Osteoblast (primary cell): ENCODE measurements at regions not wholly inside any gene's neighbourhood (a gene's known extent, or its start where the extent isn't known, plus 50 kb on each side); places are given as distances from the start of the nearest gene placed in this dataset. TPM values are rescaled to one million over a fixed set of nuclear protein-coding genes. Genes with fewer than 3 reads are reported as not detected.

Experiments
- DNase-seq: peaks from one replicate; pipeline ENCODE4 v3.0.0; 2011; ENCODE audit warnings: low spot score, mixed read lengths; ENCODE audit not compliant: insufficient read length; ENCODE audit errors: missing footprints
- H2AFZ ChIP-seq: 2 replicates; pipeline ENCODE4 v1.6.0; 2011; ENCODE audit warnings: mild to moderate bottlenecking, low read length
- H3K27ac ChIP-seq: 2 replicates; pipeline ENCODE4 v1.5.1; 2011; ENCODE audit warnings: mild to moderate bottlenecking, low read depth, low read length, moderate library complexity
- H3K27me3 ChIP-seq: 2 replicates; pipeline ENCODE4 v1.6.0; 2012; ENCODE audit warnings: mild to moderate bottlenecking, control low read depth, inconsistent platforms, low read length, moderate library complexity; ENCODE audit not compliant: insufficient read depth
- H3K36me3 ChIP-seq: 2 replicates; pipeline ENCODE4 v1.5.1; 2011; ENCODE audit warnings: mild to moderate bottlenecking, low read length, control low read depth, moderate library complexity; ENCODE audit not compliant: insufficient read depth
- H3K4me1 ChIP-seq: 2 replicates; pipeline ENCODE4 v1.5.1; 2011; ENCODE audit warnings: mild to moderate bottlenecking, low read length, control low read depth, moderate library complexity; ENCODE audit not compliant: insufficient read depth
- H3K4me2 ChIP-seq: 2 replicates; pipeline ENCODE4 v1.6.0; 2011; ENCODE audit warnings: mild to moderate bottlenecking, low read length; ENCODE audit not compliant: insufficient read depth
- H3K4me3 ChIP-seq: fragments of 200-600 bp; sonication (generic); 3 replicates; pipeline ENCODE4 v1.5.1; 2012; ENCODE audit warnings: mild to moderate bottlenecking, low read length, inconsistent platforms; ENCODE audit not compliant: insufficient read depth
- H3K79me2 ChIP-seq: 2 replicates; pipeline ENCODE4 v1.6.0; 2012; ENCODE audit warnings: mild to moderate bottlenecking, low read length, control low read depth, inconsistent platforms; ENCODE audit not compliant: insufficient read depth
- H3K9me3 ChIP-seq: 2 replicates; pipeline ENCODE4 v1.5.1; 2011; ENCODE audit warnings: low read depth, low read length, control low read depth
- H4K20me1 ChIP-seq: 2 replicates; pipeline ENCODE4 v1.6.0; 2012; ENCODE audit warnings: mild to moderate bottlenecking, low read length, control low read depth; ENCODE audit not compliant: insufficient read depth
- small RNA-seq: library from RNA; depleted of rRNA; stranded (forward); fragments of <200 nt; gene quantifications from one replicate; pipeline ENCODE3, GENCODE V24; 2012
- TF ChIP-seq, protein P1 (sequence below): IDR thresholded peaks from 2 replicates; pipeline ENCODE4 v1.5.1; 2011; ENCODE audit warnings: mild to moderate bottlenecking, low read depth, low read length, moderate library complexity; ENCODE audit errors: extremely low read depth

DNA sequence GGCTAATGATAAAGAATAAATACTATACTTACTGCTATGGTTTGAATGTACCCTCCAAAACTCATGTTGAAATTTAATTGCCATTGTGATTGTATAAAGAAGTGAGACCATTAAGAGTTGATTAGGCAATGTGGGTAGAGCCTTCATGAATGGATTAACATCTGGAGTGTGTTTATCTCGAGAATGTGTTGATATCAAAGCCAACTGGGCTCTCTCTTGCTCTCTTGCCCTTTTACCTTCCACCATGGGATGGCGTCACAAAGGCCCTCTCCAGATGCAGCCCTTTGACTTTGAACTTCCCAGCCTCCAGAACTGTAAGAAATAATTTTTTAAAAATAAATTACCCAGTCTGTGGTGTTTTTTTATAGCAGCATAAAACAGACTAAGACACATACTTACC is 50.1 kb upstream of the GHITM start:
- no peaks in the 10 kb centered on the region for H3K4me1 ChIP-seq
- H3K27me3 ChIP-seq = no peaks in the 10 kb centered on the region
- no peaks in the 10 kb centered on the region for H4K20me1 ChIP-seq
- H3K27ac ChIP-seq = no peak overlapping the region
- no peak for DNase-seq
- H3K4me3 ChIP-seq = no peak overlapping the region
- H3K9me3 ChIP-seq = no peaks in the 10 kb centered on the region
- no peaks in the 10 kb centered on the region for H3K36me3 ChIP-seq
- no peaks in the 10 kb centered on the region for H3K79me2 ChIP-seq
- no peak overlapping the region for H2AFZ ChIP-seq
- TF ChIP-seq, protein P1, sequence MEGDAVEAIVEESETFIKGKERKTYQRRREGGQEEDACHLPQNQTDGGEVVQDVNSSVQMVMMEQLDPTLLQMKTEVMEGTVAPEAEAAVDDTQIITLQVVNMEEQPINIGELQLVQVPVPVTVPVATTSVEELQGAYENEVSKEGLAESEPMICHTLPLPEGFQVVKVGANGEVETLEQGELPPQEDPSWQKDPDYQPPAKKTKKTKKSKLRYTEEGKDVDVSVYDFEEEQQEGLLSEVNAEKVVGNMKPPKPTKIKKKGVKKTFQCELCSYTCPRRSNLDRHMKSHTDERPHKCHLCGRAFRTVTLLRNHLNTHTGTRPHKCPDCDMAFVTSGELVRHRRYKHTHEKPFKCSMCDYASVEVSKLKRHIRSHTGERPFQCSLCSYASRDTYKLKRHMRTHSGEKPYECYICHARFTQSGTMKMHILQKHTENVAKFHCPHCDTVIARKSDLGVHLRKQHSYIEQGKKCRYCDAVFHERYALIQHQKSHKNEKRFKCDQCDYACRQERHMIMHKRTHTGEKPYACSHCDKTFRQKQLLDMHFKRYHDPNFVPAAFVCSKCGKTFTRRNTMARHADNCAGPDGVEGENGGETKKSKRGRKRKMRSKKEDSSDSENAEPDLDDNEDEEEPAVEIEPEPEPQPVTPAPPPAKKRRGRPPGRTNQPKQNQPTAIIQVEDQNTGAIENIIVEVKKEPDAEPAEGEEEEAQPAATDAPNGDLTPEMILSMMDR = no peak
- no peak overlapping the region for H3K4me2 ChIP-seq

Small RNAs in the stretch of these regions (small RNA-seq; reads per million reads assigned to genes)
- not detected for gene RNU1-65P
- not detected for gene RNU6-129P
- gene RNU6-478P = not detected
